ENCODE measurements at regions not wholly inside any gene's neighbourhood (a gene's known extent, or its start where the extent isn't known, plus 50 kb on each side); places are given as distances from the start of the nearest gene placed in this dataset.

GRCh38 chr4:66073961-66074360, 403.7 kb upstream of the EPHA5 start:
- POLR2A ChIA-PET, result no interaction called here
- no peak overlapping the region for H3K4me2 ChIP-seq (ENCODE audit: insufficient read depth, low read length)
- CTCF ChIA-PET, result no interaction called here
- no peaks in the 10 kb centered on the region for H3K9me3 ChIP-seq (replicated peaks; ENCODE audit: control insufficient read depth, insufficient read depth, low read length)
- no peaks in the 10 kb centered on the region for H3K4me1 ChIP-seq (ENCODE audit: control insufficient read depth, extremely low read depth, insufficient read depth, low read length)
- dilution Hi-C loops (cut with MboI; ENCODE audit: extremely low pct_ligation_motif_present, low sequenced_read_pairs), result no loop called here
- H3K79me2 ChIP-seq (ENCODE audit: control insufficient read depth, insufficient read depth, low read length), result no peaks in the 10 kb centered on the region
- TF ChIP-seq GATA2 (IDR thresholded peaks at IDR 0.05; ENCODE audit: insufficient read depth, insufficient read length, low read depth, low read length), result no peak
- TF ChIP-seq MYC (IDR thresholded peaks at IDR 0.05; ENCODE audit: low read depth, low read length), result no peak
- TF ChIP-seq, protein P1, sequence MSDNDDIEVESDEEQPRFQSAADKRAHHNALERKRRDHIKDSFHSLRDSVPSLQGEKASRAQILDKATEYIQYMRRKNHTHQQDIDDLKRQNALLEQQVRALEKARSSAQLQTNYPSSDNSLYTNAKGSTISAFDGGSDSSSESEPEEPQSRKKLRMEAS (IDR thresholded peaks at IDR 0.05; ENCODE audit: insufficient read depth, insufficient read length), result no peak
- no peak for TF ChIP-seq FOS (IDR thresholded peaks at IDR 0.05; ENCODE audit: borderline replicate concordance, insufficient read depth, low read length)
- TF ChIP-seq, protein P2, sequence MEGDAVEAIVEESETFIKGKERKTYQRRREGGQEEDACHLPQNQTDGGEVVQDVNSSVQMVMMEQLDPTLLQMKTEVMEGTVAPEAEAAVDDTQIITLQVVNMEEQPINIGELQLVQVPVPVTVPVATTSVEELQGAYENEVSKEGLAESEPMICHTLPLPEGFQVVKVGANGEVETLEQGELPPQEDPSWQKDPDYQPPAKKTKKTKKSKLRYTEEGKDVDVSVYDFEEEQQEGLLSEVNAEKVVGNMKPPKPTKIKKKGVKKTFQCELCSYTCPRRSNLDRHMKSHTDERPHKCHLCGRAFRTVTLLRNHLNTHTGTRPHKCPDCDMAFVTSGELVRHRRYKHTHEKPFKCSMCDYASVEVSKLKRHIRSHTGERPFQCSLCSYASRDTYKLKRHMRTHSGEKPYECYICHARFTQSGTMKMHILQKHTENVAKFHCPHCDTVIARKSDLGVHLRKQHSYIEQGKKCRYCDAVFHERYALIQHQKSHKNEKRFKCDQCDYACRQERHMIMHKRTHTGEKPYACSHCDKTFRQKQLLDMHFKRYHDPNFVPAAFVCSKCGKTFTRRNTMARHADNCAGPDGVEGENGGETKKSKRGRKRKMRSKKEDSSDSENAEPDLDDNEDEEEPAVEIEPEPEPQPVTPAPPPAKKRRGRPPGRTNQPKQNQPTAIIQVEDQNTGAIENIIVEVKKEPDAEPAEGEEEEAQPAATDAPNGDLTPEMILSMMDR (IDR thresholded peaks at IDR 0.05; ENCODE audit: extremely low read depth in 1 of 2, insufficient read depth in 1 of 2, low read depth in 1 of 2, low read length in 2 of 2), result no peak
- no peak for TF ChIP-seq POLR2AphosphoS5 (IDR thresholded peaks at IDR 0.05; ENCODE audit: insufficient read depth, low read depth, low read length)
- BruUV-seq (replicated peaks), result no TSS peak
- H3K9me1 ChIP-seq (replicated peaks; ENCODE audit: control insufficient read depth, extremely low read depth, insufficient read depth, low read length), result no peaks in the 10 kb centered on the region
- H3K27ac ChIP-seq (ENCODE audit: insufficient read depth, low read depth, low read length), result no peak overlapping the region
- intact Hi-C loops (cut with micrococcal nuclease), result no loop called here
- DNase-seq (ENCODE audit: low read depth, low spot score) (no peak), FAIRE-seq (no peak)
- no peak overlapping the region for H2AFZ ChIP-seq (ENCODE audit: low read depth, low read length)
- H3K27me3 ChIP-seq (ENCODE audit: control insufficient read depth in 2 of 2, insufficient read depth in 2 of 2, low read length in 2 of 2), result no peaks in the 10 kb centered on the region
- no peaks in the 10 kb centered on the region for H3K36me3 ChIP-seq (ENCODE audit: control insufficient read depth in 2 of 2, extremely low read depth in 1 of 2, insufficient read depth in 2 of 2, low read length in 2 of 2)
- no peaks in the 10 kb centered on the region for H4K20me1 ChIP-seq (replicated peaks; ENCODE audit: control insufficient read depth, extremely low read depth, insufficient read depth, low read length)
- H3K9ac ChIP-seq (replicated peaks; ENCODE audit: extremely low read depth, insufficient read depth, low read length), result no peak overlapping the region
- H3K4me3 ChIP-seq (replicated peaks in 1 of 3; ENCODE audit: insufficient read depth in 1 of 3, low read depth in 1 of 3, low read length in 3 of 3), result no peak overlapping the region

DNA sequence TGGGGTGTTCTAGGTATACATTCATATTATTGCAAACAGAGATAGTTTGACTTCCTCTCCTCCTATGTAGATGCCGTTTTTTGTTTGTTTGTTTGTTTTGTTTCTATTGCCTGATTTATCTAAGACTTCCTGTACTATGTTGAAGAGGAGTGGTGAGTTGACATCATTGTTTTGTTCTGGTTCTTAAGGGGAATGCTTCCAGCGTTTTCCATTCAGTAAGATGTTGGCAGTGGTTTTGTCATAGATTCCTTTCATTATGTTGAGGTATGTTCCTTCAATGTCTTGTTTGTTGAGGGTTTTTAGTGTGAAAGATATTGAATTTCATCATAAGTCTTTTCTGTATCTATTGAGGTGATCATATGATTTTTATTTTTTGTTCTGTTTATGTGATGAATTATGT, 401.6 kb upstream of the EPHA5 start:
- TF ChIP-seq POLR2A (IDR thresholded peaks at IDR 0.05; ENCODE audit: low read depth, low read length) (no peak), EZH2 (IDR thresholded peaks at IDR 0.05; ENCODE audit: borderline replicate concordance, low read depth, low read length, severe bottlenecking) (no peak), GATA2 (IDR thresholded peaks at IDR 0.05; ENCODE audit: insufficient read depth, insufficient read length, low read depth, low read length) (no peak), POLR2AphosphoS5 (IDR thresholded peaks at IDR 0.05; ENCODE audit: insufficient read depth, low read depth, low read length) (no peak), MYC (IDR thresholded peaks at IDR 0.05; ENCODE audit: low read depth, low read length) (no peak), JUN (IDR thresholded peaks at IDR 0.05; ENCODE audit: borderline replicate concordance, insufficient read depth, insufficient read length, low read depth) (no peak), FOS (IDR thresholded peaks at IDR 0.05; ENCODE audit: borderline replicate concordance, insufficient read depth, low read length) (no peak)
- TF ChIP-seq, protein P1 (IDR thresholded peaks at IDR 0.05; ENCODE audit: insufficient read depth, insufficient read length), result no peak
- TF ChIP-seq, protein P2 (IDR thresholded peaks at IDR 0.05; ENCODE audit: extremely low read depth in 1 of 2, insufficient read depth in 1 of 2, low read depth in 1 of 2, low read length in 2 of 2), result no peak
- intact Hi-C loops (cut with micrococcal nuclease) (no loop called here), dilution Hi-C loops (cut with MboI; ENCODE audit: extremely low pct_ligation_motif_present, low sequenced_read_pairs) (no loop called here)

More for the DNA sequence above, 401.6 kb upstream of the EPHA5 start:
- Histone ChIP-seq H3K79me2 (ENCODE audit: control insufficient read depth, insufficient read depth, low read length) (no peaks in the 10 kb centered on the region), H2AFZ (ENCODE audit: low read depth, low read length) (no peak overlapping the region), H4K20me1 (replicated peaks; ENCODE audit: control insufficient read depth, extremely low read depth, insufficient read depth, low read length) (no peaks in the 10 kb centered on the region), H3K9me3 (replicated peaks; ENCODE audit: control insufficient read depth, insufficient read depth, low read length) (no peaks in the 10 kb centered on the region), H3K4me2 (ENCODE audit: insufficient read depth, low read length) (no peak overlapping the region), H3K4me3 (replicated peaks in 1 of 3; ENCODE audit: insufficient read depth in 1 of 3, low read depth in 1 of 3, low read length in 3 of 3) (no peak overlapping the region), H3K27me3 (ENCODE audit: control insufficient read depth in 2 of 2, insufficient read depth in 2 of 2, low read length in 2 of 2) (no peaks in the 10 kb centered on the region), H3K36me3 (ENCODE audit: control insufficient read depth in 2 of 2, extremely low read depth in 1 of 2, insufficient read depth in 2 of 2, low read length in 2 of 2) (no peaks in the 10 kb centered on the region), H3K27ac (ENCODE audit: insufficient read depth, low read depth, low read length) (no peak overlapping the region), H3K9me1 (replicated peaks; ENCODE audit: control insufficient read depth, extremely low read depth, insufficient read depth, low read length) (no peaks in the 10 kb centered on the region), H3K9ac (replicated peaks; ENCODE audit: extremely low read depth, insufficient read depth, low read length) (no peak overlapping the region), H3K4me1 (ENCODE audit: control insufficient read depth, extremely low read depth, insufficient read depth, low read length) (no peaks in the 10 kb centered on the region)
- CTCF ChIA-PET, result no interaction called here
- BruUV-seq (replicated peaks), result no TSS peak
- no peak for DNase-seq (ENCODE audit: low read depth, low spot score)
- POLR2A ChIA-PET, result no interaction called here
- no peak for FAIRE-seq

Data from endothelial cell of umbilical vein (primary cell).